SU-DHL-6 (cell line): ENCODE measurements at regions not wholly inside any gene's neighbourhood (a gene's known extent, or its start where the extent isn't known, plus 50 kb on each side); places are given as distances from the start of the nearest gene placed in this dataset.

ENCODE experiments used
- H2AFZ ChIP-seq: fragments of 200-600 bp; sonication (generic); 2 replicates; pipeline ENCODE4 v1.6.1; 2014; ENCODE audit warnings: low read depth, mild to moderate bottlenecking, moderate library complexity, mixed read lengths, antibody characterized with exemption, low read length; ENCODE audit not compliant: severe bottlenecking
- H3F3A ChIP-seq: fragments of 200-600 bp; shearing (Covaris generic); 2 replicates; pipeline ENCODE4 v1.6.0; 2016; ENCODE audit warnings: antibody characterized with exemption, mild to moderate bottlenecking; ENCODE audit not compliant: insufficient read depth
- H3K27ac ChIP-seq: fragments of 200-600 bp; sonication (generic); 2 replicates; pipeline ENCODE4 v1.5.1; 2016; ENCODE audit warnings: low read depth, mild to moderate bottlenecking, low read length, moderate library complexity, mixed read lengths
- H3K27me3 ChIP-seq: fragments of 200-600 bp; sonication (generic), shearing (Covaris generic); 2 replicates; pipeline ENCODE4 v1.6.0; 2014; ENCODE audit warnings: mild to moderate bottlenecking, low read length
- H3K36me3 ChIP-seq: fragments of 200-600 bp; sonication (generic); 2 replicates; pipeline ENCODE4 v1.6.1; 2014; ENCODE audit warnings: mild to moderate bottlenecking, low read length, mixed read lengths
- H3K4me2 ChIP-seq: fragments of 300-600, 200-600 bp; shearing (Covaris generic), sonication (generic); 2 replicates; pipeline ENCODE4 v1.6.0; 2014; ENCODE audit warnings: low read length, low read depth, mild to moderate bottlenecking; ENCODE audit not compliant: poor library complexity, severe bottlenecking
- H3K4me3 ChIP-seq: fragments of 200-600 bp; sonication (generic); 2 replicates; pipeline ENCODE4 v1.5.1; 2014; ENCODE audit warnings: antibody characterized with exemption, low read length, mild to moderate bottlenecking, mixed read lengths; ENCODE audit not compliant: insufficient read depth, poor library complexity, severe bottlenecking
- H3K79me2 ChIP-seq: fragments of 200-600 bp; sonication (generic); 2 replicates; pipeline ENCODE4 v1.6.1; 2014; ENCODE audit warnings: mild to moderate bottlenecking, low read length, moderate library complexity; ENCODE audit not compliant: insufficient read depth
- H3K9ac ChIP-seq: fragments of 200-600 bp; sonication (generic); 2 replicates; pipeline ENCODE4 v1.7.0; 2014; ENCODE audit warnings: mild to moderate bottlenecking, low read length
- H3K9me2 ChIP-seq: fragments of 200-600 bp; sonication (generic); replicated peaks from 2 replicates; pipeline ENCODE4 v1.6.1; 2014; ENCODE audit warnings: low read length; ENCODE audit not compliant: insufficient read depth
- H3K9me3 ChIP-seq: fragments of 200-600 bp; sonication (generic); 2 replicates; pipeline ENCODE4 v1.6.1; 2014; ENCODE audit warnings: low read length, mixed read lengths; ENCODE audit not compliant: insufficient read depth
- H4K20me1 ChIP-seq: fragments of 200-600 bp; sonication (generic); 2 replicates; pipeline ENCODE4 v1.6.1; 2014; ENCODE audit warnings: low read depth, mild to moderate bottlenecking, antibody characterized with exemption, low read length, moderate library complexity, mixed read lengths
- EZH2phosphoT487 ChIP-seq: fragments of 200-600 bp; sonication (generic), shearing (Covaris generic); conservative IDR thresholded peaks from 2 replicates; pipeline ENCODE4 v1.6.1; 2018; ENCODE audit warnings: mild to moderate bottlenecking, antibody characterized with exemption, low read length, moderate library complexity, mixed read lengths
- TF ChIP-seq, protein P1 (sequence below): fragments of 200-600 bp; sonication (generic); IDR thresholded peaks from one replicate; pipeline ENCODE4 v1.5.1; 2017; ENCODE audit warnings: antibody characterized with exemption, mild to moderate bottlenecking, low read length, moderate library complexity; ENCODE audit not compliant: insufficient read depth, poor library complexity, severe bottlenecking

DNA sequence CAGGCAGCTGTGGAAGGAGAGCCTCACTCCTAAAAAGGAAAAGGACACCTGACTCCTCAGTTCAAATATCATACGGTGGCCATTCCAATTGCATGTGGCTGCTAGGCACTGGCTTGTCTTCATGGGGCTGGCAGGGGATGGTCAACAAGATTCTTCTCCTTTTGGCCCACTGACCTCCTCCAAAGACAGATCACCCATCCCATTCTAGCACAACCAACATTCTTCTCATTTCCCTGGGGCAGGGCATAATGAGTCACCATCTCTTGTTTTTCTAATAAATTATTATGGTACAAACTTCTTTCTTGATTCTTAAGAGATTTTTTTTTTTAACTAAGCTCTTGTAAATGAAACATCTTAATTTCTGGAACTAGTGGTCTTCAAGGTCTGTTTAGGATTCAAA is 136.7 kb upstream of the NBEA start:
- H3K4me3 ChIP-seq, result no peak overlapping the region
- TF ChIP-seq, protein P1, sequence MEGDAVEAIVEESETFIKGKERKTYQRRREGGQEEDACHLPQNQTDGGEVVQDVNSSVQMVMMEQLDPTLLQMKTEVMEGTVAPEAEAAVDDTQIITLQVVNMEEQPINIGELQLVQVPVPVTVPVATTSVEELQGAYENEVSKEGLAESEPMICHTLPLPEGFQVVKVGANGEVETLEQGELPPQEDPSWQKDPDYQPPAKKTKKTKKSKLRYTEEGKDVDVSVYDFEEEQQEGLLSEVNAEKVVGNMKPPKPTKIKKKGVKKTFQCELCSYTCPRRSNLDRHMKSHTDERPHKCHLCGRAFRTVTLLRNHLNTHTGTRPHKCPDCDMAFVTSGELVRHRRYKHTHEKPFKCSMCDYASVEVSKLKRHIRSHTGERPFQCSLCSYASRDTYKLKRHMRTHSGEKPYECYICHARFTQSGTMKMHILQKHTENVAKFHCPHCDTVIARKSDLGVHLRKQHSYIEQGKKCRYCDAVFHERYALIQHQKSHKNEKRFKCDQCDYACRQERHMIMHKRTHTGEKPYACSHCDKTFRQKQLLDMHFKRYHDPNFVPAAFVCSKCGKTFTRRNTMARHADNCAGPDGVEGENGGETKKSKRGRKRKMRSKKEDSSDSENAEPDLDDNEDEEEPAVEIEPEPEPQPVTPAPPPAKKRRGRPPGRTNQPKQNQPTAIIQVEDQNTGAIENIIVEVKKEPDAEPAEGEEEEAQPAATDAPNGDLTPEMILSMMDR, result no peak
- TF ChIP-seq EZH2phosphoT487, result no peak
- no peaks in the 10 kb centered on the region for H3K9me2 ChIP-seq
- H3K4me2 ChIP-seq, result no peak overlapping the region
- no peaks in the 10 kb centered on the region for H3K27me3 ChIP-seq
- no peaks in the 10 kb centered on the region for H3F3A ChIP-seq
- H4K20me1 ChIP-seq, result no peaks in the 10 kb centered on the region
- no peak overlapping the region for H3K9ac ChIP-seq
- H2AFZ ChIP-seq, result no peak overlapping the region
- no peaks in the 10 kb centered on the region for H3K36me3 ChIP-seq
- no peaks in the 10 kb centered on the region for H3K9me3 ChIP-seq
- no peaks in the 10 kb centered on the region for H3K79me2 ChIP-seq
- H3K27ac ChIP-seq, result no peak overlapping the region

DNA sequence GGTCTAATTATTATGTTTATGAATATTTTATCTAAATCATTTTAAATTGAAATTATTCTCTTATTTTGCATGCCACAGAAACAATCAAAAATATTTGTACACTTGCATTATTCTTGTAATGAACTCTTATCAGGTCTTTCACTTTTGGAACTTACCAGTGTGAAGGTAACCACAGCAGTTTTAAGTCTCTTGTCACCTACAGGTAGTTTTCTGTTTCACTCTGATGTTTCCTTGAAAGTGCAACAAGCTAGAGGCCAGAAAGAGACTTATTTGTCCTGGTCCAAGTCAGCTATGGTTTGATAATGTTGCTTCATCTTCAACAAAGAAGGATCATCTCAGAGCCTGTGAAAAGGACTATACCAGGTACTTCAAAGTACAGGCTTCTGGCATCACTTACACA is 133.4 kb upstream of the NBEA start:
- Histone ChIP-seq H3K9ac (no peak overlapping the region), H3K9me2 (no peaks in the 10 kb centered on the region), H3K9me3 (0 out of 2 replicates have a peak, but pooled peaks cover 4% of the 10 kb centered on the region), H3K36me3 (no peaks in the 10 kb centered on the region), H3K27ac (no peak overlapping the region), H3K4me2 (no peak overlapping the region), H3K4me3 (no peak overlapping the region), H3F3A (no peaks in the 10 kb centered on the region), H3K27me3 (no peaks in the 10 kb centered on the region), H4K20me1 (no peaks in the 10 kb centered on the region), H2AFZ (no peak overlapping the region), H3K79me2 (no peaks in the 10 kb centered on the region)
- TF ChIP-seq, protein P1, result no peak
- TF ChIP-seq EZH2phosphoT487, result no peak

DNA sequence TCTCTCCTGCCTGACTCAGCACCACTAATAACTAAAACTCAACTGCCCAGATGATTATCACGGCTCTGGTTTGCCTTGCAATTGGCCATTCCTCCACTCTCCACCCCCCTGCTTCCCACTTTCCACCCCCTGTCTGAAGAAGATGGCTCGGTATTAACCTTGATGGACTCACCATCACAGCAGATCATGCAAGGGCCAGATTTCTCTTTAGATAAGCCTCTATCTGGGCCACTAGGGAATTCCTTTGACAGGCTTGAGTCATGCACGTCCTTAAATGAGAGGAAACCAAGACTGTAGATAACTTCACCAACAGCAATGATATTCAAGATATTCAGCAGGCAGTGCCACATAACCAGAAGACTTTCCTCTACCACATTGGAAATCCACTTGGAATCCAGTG is 131.1 kb upstream of the NBEA start:
- no peaks in the 10 kb centered on the region for H3K9me2 ChIP-seq
- TF ChIP-seq, protein P1, result no peak
- no peak for TF ChIP-seq EZH2phosphoT487
- no peaks in the 10 kb centered on the region for H4K20me1 ChIP-seq
- H3K79me2 ChIP-seq, result no peaks in the 10 kb centered on the region
- H3K27ac ChIP-seq, result no peak overlapping the region
- H3K27me3 ChIP-seq, result no peaks in the 10 kb centered on the region
- no peaks in the 10 kb centered on the region for H3K36me3 ChIP-seq
- no peaks in the 10 kb centered on the region for H3F3A ChIP-seq
- no peak overlapping the region for H3K9ac ChIP-seq
- H3K4me3 ChIP-seq, result no peak overlapping the region
- H2AFZ ChIP-seq, result no peak overlapping the region
- no peak overlapping the region for H3K4me2 ChIP-seq
- 0 out of 2 replicates have a peak, but pooled peaks cover 4% of the 10 kb centered on the region for H3K9me3 ChIP-seq

DNA sequence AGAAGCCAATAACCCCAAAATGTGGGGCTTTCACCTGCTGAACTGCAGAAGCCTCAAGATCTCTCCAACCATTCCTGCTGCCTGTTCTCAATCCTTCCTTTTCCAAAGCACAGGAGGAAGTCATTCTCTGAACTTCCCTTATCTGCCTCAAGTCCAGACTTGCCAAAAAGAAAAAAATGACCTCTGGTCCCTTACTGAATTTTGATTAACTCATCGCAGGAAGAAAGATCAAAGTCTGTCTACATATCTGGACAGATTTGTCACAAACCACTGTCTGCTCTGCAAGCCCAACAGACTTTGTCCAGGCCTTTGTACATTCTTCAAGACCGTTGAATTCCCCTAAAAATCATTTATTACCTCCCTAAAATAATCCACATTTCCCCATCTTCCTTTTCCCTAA is 126.5 kb upstream of the NBEA start:
- 0 out of 2 replicates have a peak, but pooled peaks cover 4% of the 10 kb centered on the region for H3K9me3 ChIP-seq
- H3K9me2 ChIP-seq, result no peaks in the 10 kb centered on the region
- no peak overlapping the region for H3K4me3 ChIP-seq
- no peak for TF ChIP-seq EZH2phosphoT487
- TF ChIP-seq, protein P1, result no peak
- H4K20me1 ChIP-seq, result no peaks in the 10 kb centered on the region
- H3K4me2 ChIP-seq, result no peak overlapping the region
- no peaks in the 10 kb centered on the region for H3K79me2 ChIP-seq
- no peaks in the 10 kb centered on the region for H3F3A ChIP-seq
- no peaks in the 10 kb centered on the region for H3K27me3 ChIP-seq
- H3K9ac ChIP-seq, result no peak overlapping the region
- no peak overlapping the region for H3K27ac ChIP-seq
- no peaks in the 10 kb centered on the region for H3K36me3 ChIP-seq
- no peak overlapping the region for H2AFZ ChIP-seq
